K562 (cell line): ENCODE measurements at regions not wholly inside any gene's neighbourhood (a gene's known extent, or its start where the extent isn't known, plus 50 kb on each side); places are given as distances from the start of the nearest gene placed in this dataset.
A peak's percentile ranks its signal among the peaks of the same experiment; 100 is the strongest.

ENCODE experiments used
- ATAC-seq: fragments of 200-7000 bp; cut with Tn5 transposase; 3 replicates; pipeline ENCODE4 v1.9.1; 2020; ENCODE audit warnings: moderate library complexity
- BruUV-seq: library from RNA; stranded (reverse); fragments of 400-500 nt; replicated peaks from 2 replicates; lab custom pipeline; 2021; lab: Mats Ljungman, UMichigan
- CTCF ChIA-PET: fragments of 300-600 bp; formaldehyde crosslinking; extraction: SDS; loops from one replicate; lab custom pipeline; 2021; ENCODE audit warnings: low intra/inter-chr PET ratio; lab: Yijun Ruan, JAX
- POLR2A ChIA-PET: fragments of 300-600, 350-650 bp; sonication (Branson Sonifier 250); formaldehyde crosslinking; extraction: SDS; loops from one replicate; lab custom pipeline; 2021; ENCODE audit warnings: antibody characterized with exemption, inconsistent platforms; lab: Yijun Ruan, JAX
- DNase-seq, 4 experiments: peaks; one replicate each; pipeline versions ENCODE4 v3.0.0 to v3.0.0-alpha.2; 2011 to 2018; ENCODE audit warnings: low spot score in 3 of 4, mixed read lengths in 3 of 4; ENCODE audit errors: extremely low read depth in 1 of 4
- FAIRE-seq: peaks from 2 replicates; lab custom pipeline; 2011; peaks lifted over from hg19 to GRCh38; lab: Jason Lieb, UNC
- H2AFZ ChIP-seq: 2 replicates; pipeline ENCODE4 v1.6.0; 2011; ENCODE audit warnings: low read depth, low read length, control low read depth, inconsistent platforms
- H3K27ac ChIP-seq: fragments of 200-600 bp; 3 replicates; pipeline ENCODE4 v1.8.0; 2011; ENCODE audit warnings: low read depth, mild to moderate bottlenecking, control low read depth, inconsistent platforms, low read length, moderate library complexity, mixed read lengths; ENCODE audit errors: extremely low read depth
- H3K27me3 ChIP-seq, 2 experiments: fragments of 300-600 bp in 1 of 2; 2 replicates in 1 of 2; 3 replicates in 1 of 2; pipeline versions ENCODE4 v1.6.0 to v1.8.0; 2011; ENCODE audit warnings: inconsistent platforms in 2 of 2, low read length in 2 of 2, mild to moderate bottlenecking in 1 of 2, mixed read lengths in 1 of 2, moderate library complexity in 1 of 2; ENCODE audit not compliant: control insufficient read depth in 2 of 2, insufficient read depth in 2 of 2
- H3K36me3 ChIP-seq: fragments of 300-600 bp; 3 replicates; pipeline ENCODE4 v1.8.0; 2011; ENCODE audit warnings: mild to moderate bottlenecking, low read length, inconsistent platforms; ENCODE audit not compliant: control insufficient read depth, insufficient read depth
- H3K4me1 ChIP-seq, 2 experiments: fragments of 200-600 bp in 1 of 2; replicated peaks in 1 of 2; 2 replicates in 1 of 2; 3 replicates in 1 of 2; pipeline versions ENCODE4 v1.5.1 to v1.8.0; 2011; ENCODE audit warnings: inconsistent platforms in 2 of 2, low read length in 2 of 2, mild to moderate bottlenecking in 1 of 2, mixed read lengths in 1 of 2, moderate library complexity in 1 of 2; ENCODE audit not compliant: control insufficient read depth in 2 of 2, insufficient read depth in 2 of 2
- H3K4me2 ChIP-seq: 2 replicates; pipeline ENCODE4 v1.6.1; 2011; ENCODE audit warnings: low read length, control low read depth, inconsistent platforms, mixed read lengths; ENCODE audit not compliant: insufficient read depth
- H3K4me3 ChIP-seq: fragments of 200-600 bp; sonication (generic), shearing (Covaris generic); 2 replicates; pipeline ENCODE4 v1.5.1; 2016; ENCODE audit warnings: control low read depth, inconsistent platforms
- H3K79me2 ChIP-seq: fragments of 200-600 bp; 3 replicates; pipeline ENCODE4 v1.8.0; 2011; ENCODE audit warnings: low read length, inconsistent platforms; ENCODE audit not compliant: control insufficient read depth, insufficient read depth
- H3K9ac ChIP-seq, 2 experiments: 2 replicates each; pipeline versions ENCODE4 v1.6.0 to v1.6.1; 2011; ENCODE audit warnings: low read depth in 2 of 2, low read length in 2 of 2, control low read depth in 1 of 2, inconsistent platforms in 1 of 2, mild to moderate bottlenecking in 1 of 2, mixed read lengths in 1 of 2; ENCODE audit not compliant: insufficient read depth in 1 of 2
- H3K9me1 ChIP-seq: one replicate; pipeline ENCODE4 v1.6.0; 2011; ENCODE audit warnings: inconsistent platforms, mild to moderate bottlenecking, low read length, moderate library complexity; ENCODE audit not compliant: control insufficient read depth, insufficient read depth
- H3K9me3 ChIP-seq: replicated peaks from 2 replicates; pipeline ENCODE4 v1.5.1; 2011; ENCODE audit warnings: low read depth, low read length, inconsistent platforms; ENCODE audit not compliant: control insufficient read depth, insufficient read depth
- H4K20me1 ChIP-seq: replicated peaks from 2 replicates; pipeline ENCODE4 v1.6.1; 2011; ENCODE audit warnings: low read length, inconsistent platforms, mixed read lengths; ENCODE audit not compliant: control insufficient read depth, insufficient read depth
- DPF2 ChIP-seq: fragments of 450-650 bp; IDR thresholded peaks from 2 replicates; pipeline ENCODE4 v1.6.1; 2016
- FOXJ2 ChIP-seq: fragments of 200-800 bp; sonication (Bioruptor generic); IDR thresholded peaks from 2 replicates; pipeline ENCODE4 v1.6.1; 2016; ENCODE audit warnings: missing genetic modification characterization, missing compliant biosample characterization
- GABPB1 ChIP-seq: sonication (generic); formaldehyde crosslinking; IDR thresholded peaks from 2 replicates; pipeline ENCODE4 v1.8.0; 2022; ENCODE audit warnings: mild to moderate bottlenecking, missing genetic modification reagents
- GATA2 ChIP-seq: sonication (generic); formaldehyde crosslinking; IDR thresholded peaks from 2 replicates; pipeline ENCODE4 v1.4.0; 2020; ENCODE audit warnings: mild to moderate bottlenecking, missing genetic modification reagents
- NCOA4 ChIP-seq: fragments of 450-650 bp; IDR thresholded peaks from 2 replicates; pipeline ENCODE4 v1.6.1; 2018; ENCODE audit warnings: mild to moderate bottlenecking; ENCODE audit not compliant: partially characterized antibody
- SIX5 ChIP-seq, 2 experiments: IDR thresholded peaks; 2 replicates each; pipeline ENCODE4 v1.6.1; 2011; ENCODE audit warnings: low read length in 2 of 2, borderline replicate concordance in 1 of 2, low read depth in 1 of 2, mild to moderate bottlenecking in 1 of 2, moderate library complexity in 1 of 2; ENCODE audit not compliant: insufficient read depth in 1 of 2
- SNIP1 ChIP-seq: fragments of 450-650 bp; IDR thresholded peaks from 2 replicates; pipeline ENCODE4 v1.7.1; 2017; ENCODE audit warnings: low read depth, mild to moderate bottlenecking
- TAF15 ChIP-seq: fragments of 200-400 bp; formaldehyde crosslinking; IDR thresholded peaks from 2 replicates; pipeline ENCODE4 v1.6.1; 2017; ENCODE audit warnings: mild to moderate bottlenecking, low read depth, low read length, moderate library complexity
- TAF9B ChIP-seq: fragments of 450-650 bp; IDR thresholded peaks from 2 replicates; pipeline ENCODE4 v1.6.1; 2018; ENCODE audit warnings: mild to moderate bottlenecking; ENCODE audit not compliant: partially characterized antibody
- TRIM24 ChIP-seq, 2 experiments: fragments of 450-650 bp; IDR thresholded peaks; 2 replicates each; pipeline ENCODE4 v1.6.1; 2016
- ZNF384 ChIP-seq: IDR thresholded peaks from 2 replicates; pipeline ENCODE4 v1.6.1; 2012; ENCODE audit warnings: low read depth, low read length, improper control_type of control experiment
- ZNF407 ChIP-seq: fragments of 450-650 bp; IDR thresholded peaks from 2 replicates; pipeline ENCODE4 v1.6.1; 2016; ENCODE audit warnings: low read depth
- ZNF644 ChIP-seq: fragments of 200-800 bp; sonication (Bioruptor generic); IDR thresholded peaks from 2 replicates; pipeline ENCODE4 v1.6.1; 2016; ENCODE audit warnings: low read depth, missing genetic modification characterization, missing compliant biosample characterization
- ZSCAN32 ChIP-seq: fragments of 450-650 bp; formaldehyde crosslinking; IDR thresholded peaks from 2 replicates; pipeline ENCODE4 v1.4.0; 2020; ENCODE audit warnings: mild to moderate bottlenecking, moderate library complexity
- ZZZ3 ChIP-seq: fragments of 450-650 bp; IDR thresholded peaks from 2 replicates; pipeline ENCODE4 v1.6.1; 2016; ENCODE audit warnings: antibody characterized with exemption, mild to moderate bottlenecking, moderate library complexity
- WGBS: fragments of 100-300 bp; shearing (Covaris generic); methylation state at CpG from one replicate; pipeline ENCODE4 v1.1.6; 2016; ENCODE audit warnings: low coverage, mixed read lengths; ENCODE audit not compliant: insufficient coverage; ENCODE audit errors: missing lambda C conversion rate; 5-methylcytosine and 5-hydroxymethylcytosine counted together
- in situ Hi-C: fragments of 300-500 bp; cut with MboI; formaldehyde crosslinking; loops from 4 replicates; pipeline ENCODE4 v1.15.0; 2018; ENCODE audit warnings: inconsistent platforms, mixed read lengths
- intact Hi-C: fragments of 100-400 bp; cut with micrococcal nuclease; formaldehyde crosslinking; loops from 2 replicates; pipeline ENCODE4 v1.14.2; 2022

DNA sequence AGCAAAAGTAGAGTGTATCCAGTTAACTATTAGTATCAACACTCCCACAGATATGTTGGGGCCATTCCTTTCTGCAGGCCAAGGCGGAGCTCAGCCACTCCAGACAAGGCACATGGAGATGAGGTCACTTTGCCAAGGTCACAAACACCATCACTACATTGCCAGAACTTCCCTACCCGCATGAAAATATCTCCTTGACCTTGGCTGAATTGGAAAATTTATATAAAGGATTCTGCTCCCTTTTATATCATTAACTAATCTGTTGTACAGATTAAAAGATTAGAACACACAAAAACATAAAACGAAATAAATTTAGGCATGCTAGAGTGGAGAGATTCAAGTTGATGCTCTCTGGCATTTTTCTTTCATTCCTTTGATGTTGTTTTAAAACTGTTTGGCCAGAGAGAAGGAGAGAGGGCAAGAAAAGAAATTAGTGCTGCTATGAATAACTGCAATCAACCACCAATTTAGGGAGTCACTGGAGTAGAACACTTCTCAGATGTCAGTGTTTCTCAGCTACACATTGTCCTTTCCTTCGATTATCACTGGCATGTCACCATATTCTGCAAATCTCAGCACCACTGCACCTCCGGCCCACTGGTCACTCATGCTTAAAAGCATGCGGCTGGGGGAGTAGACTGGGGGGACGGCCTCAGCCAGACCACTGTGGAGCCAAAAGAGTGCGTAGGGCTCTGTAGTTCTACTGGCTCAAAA is 78.7 kb upstream of the ATP1B1 start:
- in situ Hi-C loops (loop anchor here (10.0 kb wide), 1 partner anchor 327 kb away; no protein-coding TSS in a partner anchor), intact Hi-C loops (no loop called here)
- ChIA-PET POLR2A (no interaction called here), CTCF (no interaction called here)
- WGBS: 2% methylated on average over 8 of the region's 8 CpGs
- no TSS peak for BruUV-seq
- Histone ChIP-seq H3K4me1 (peaks cover 0 to 5% of the 10 kb centered on the region in 2 experiments; a peak in 2 of 5 replicates), H3K4me3 (no peak overlapping the region), H2AFZ (no peak overlapping the region), H3K9me1 (no peaks in the 10 kb centered on the region), H3K9me3 (no peaks in the 10 kb centered on the region), H3K79me2 (no peaks in the 10 kb centered on the region), H3K27me3 (0 out of 5 replicates have a peak, but pooled peaks cover 0 to 2% of the 10 kb centered on the region in 2 experiments), H3K27ac (no peak overlapping the region), H3K9ac (no peak overlapping the region), H4K20me1 (no peaks in the 10 kb centered on the region)
- ATAC-seq (no peak), FAIRE-seq (no peak)
- no peak for TF ChIP-seq TRIM24 (IDR thresholded peaks at IDR 0.05)
- no peak for TF ChIP-seq SIX5 (IDR thresholded peaks at IDR 0.05; ENCODE audit: borderline replicate concordance in 1 of 2, insufficient read depth in 1 of 2, low read depth in 1 of 2, low read length in 2 of 2)
- no peak for TF ChIP-seq TAF15
- no peak for TF ChIP-seq GABPB1 (CRISPR knock-in tag)
- TF ChIP-seq TAF9B: no peak
- no peak for TF ChIP-seq NCOA4
- TF ChIP-seq ZNF407: no peak
- TF ChIP-seq ZNF644 (tag): no peak
- TF ChIP-seq ZNF384: no peak
- no peak for TF ChIP-seq GATA2
- TF ChIP-seq ZZZ3: no peak
- TF ChIP-seq DPF2: no peak
- no peak for TF ChIP-seq FOXJ2
- TF ChIP-seq SNIP1: no peak
- TF ChIP-seq ZSCAN32: no peak
- TF ChIP-seq, all 486 proteins: peak for 0
- peak in 1 of 4 experiments; percentile 16 for DNase-seq
- Histone ChIP-seq H3K36me3 (no peaks in the 10 kb centered on the region), H3K4me2 (no peak overlapping the region)
